ENCODE measurements at regions not wholly inside any gene's neighbourhood (a gene's known extent, or its start where the extent isn't known, plus 50 kb on each side); places are given as distances from the start of the nearest gene placed in this dataset.
"Not testable (repeated sequence)": the region's sequence is repeated elsewhere in the genome, so short reads cannot be mapped to it uniquely, and the experiment has no call there.

GRCh38 chr5:38149815-38150195 lies 108.6 kb upstream of the EGFLAM start:
- DNase-seq (ENCODE audit: low read depth, low spot score): no peak

- no peak for DNase-seq (ENCODE audit: low read depth, low spot score)
Measured at GRCh38 chr5:38148021-38148625, 110.2 kb upstream of the EGFLAM start.

GRCh38 chr5:38143384-38143783 lies 115.0 kb upstream of the EGFLAM start:
- DNase-seq (ENCODE audit: low read depth, low spot score): no peak

DNA sequence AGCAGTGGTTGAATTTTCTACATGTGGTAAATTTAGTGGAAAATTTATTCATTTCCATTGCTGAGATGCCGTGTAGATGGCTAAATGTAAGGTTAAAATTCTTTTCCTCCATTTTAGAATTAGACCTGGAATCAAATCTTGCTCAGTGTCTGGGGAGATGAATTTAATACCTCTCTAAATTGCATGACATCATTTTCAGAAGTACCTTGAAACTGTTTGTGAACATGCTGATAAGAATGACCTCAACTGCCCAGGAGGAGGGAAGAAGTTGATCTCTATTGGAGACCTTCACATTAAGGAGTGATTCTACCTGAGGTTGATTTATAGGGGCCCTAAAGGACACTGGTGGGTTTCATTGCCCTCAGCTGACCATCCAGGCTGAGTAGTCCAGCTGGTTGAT lies 116.7 kb upstream of the EGFLAM start:
- DNase-seq (ENCODE audit: low read depth, low spot score): no peak

- DNase-seq (ENCODE audit: low read depth, low spot score): no peak
Measured at GRCh38 chr5:38138574-38138973, 119.8 kb upstream of the EGFLAM start.

GRCh38 chr5:38135486-38136039 lies 122.8 kb upstream of the EGFLAM start:
- DNase-seq (ENCODE audit: low read depth, low spot score): no peak

DNA sequence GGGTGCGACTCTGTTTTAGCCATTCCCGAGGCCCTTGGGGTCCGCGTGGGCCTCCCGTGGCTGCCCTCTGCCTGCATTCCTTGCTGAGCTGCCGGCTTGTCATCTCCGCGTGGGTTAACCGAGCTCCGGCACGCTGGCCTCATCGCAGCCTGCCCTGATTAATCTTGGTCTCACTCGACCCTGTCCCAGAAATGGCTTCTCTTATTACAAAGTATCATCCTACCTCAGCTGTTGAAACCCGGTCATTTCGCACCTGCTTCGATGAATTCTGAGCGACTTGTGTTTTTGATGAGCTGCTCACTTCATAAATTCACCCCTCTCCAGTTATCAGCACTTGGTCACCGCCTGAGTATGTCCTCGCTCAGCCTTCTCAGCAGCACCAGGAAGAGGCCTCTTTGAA lies 123.5 kb upstream of the EGFLAM start:
- DNase-seq (ENCODE audit: low read depth, low spot score): no peak

DNA sequence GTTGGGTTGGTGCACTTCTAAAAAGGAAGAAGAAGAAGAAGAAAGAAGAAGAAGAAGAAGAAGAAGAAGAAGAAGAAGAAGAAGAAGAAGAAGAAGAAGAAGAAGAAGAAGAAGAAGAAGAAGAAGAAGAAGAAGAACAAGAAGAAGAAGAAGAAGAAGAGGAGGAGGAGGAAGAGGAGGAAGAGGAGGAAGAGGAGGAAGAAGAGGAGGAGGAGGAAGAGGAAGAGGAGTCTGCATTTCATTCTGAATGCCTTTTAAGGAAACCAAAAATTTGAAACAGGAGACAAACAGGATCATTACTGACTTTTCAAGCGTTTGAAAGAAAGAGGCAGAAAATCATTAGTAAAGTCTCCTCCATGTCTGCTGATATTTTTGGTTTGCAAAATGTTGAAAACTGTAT lies 124.1 kb upstream of the EGFLAM start:
- DNase-seq (ENCODE audit: low read depth, low spot score): not testable (repeated sequence)

- no peak for DNase-seq (ENCODE audit: low read depth, low spot score)
Measured at GRCh38 chr5:38131686-38132085, 126.7 kb upstream of the EGFLAM start.

DNA sequence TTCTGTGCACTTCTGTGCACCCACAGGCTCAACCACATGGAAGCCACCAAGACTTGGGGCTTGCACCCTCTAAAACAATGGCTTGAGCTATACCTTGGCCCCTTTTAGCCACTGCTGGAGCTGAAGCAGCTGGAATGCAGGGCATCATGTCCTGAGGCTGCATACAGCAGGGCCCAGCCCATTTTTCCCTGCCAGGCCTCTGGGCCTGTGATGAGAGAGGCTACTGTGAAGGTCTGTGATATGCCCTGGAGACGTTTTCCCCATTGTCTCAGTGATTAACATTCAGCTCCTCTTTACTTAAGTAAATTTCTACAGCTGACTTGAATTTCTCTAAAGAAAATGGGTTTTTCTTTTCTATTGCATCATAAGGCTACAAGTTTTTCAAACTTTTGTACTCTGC lies 134.0 kb upstream of the EGFLAM start:
- DNase-seq (ENCODE audit: low read depth, low spot score): no peak

DNA sequence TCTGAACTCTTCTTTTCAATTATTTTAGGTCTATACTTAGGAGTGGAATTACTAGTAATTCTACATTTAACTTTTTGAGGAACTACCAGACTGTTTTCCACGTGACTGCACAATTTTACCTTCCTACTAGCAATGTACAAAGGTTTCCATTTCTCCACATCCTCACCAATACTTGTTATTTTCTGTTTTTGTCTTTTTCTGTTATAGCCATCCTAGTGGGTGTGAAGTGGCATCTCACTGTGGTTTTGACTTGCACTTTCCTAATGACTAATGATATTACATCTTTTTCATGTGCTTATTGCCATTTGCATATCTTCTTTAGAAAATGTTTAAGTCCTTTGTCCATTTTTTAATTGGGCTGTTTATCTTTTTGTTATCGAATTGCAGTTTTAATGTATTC lies 136.9 kb upstream of the EGFLAM start:
- no peak for DNase-seq (ENCODE audit: low read depth, low spot score)

GRCh38 chr5:38119836-38120235 lies 138.5 kb upstream of the EGFLAM start:
- no peak for DNase-seq (ENCODE audit: low read depth, low spot score)

DNA sequence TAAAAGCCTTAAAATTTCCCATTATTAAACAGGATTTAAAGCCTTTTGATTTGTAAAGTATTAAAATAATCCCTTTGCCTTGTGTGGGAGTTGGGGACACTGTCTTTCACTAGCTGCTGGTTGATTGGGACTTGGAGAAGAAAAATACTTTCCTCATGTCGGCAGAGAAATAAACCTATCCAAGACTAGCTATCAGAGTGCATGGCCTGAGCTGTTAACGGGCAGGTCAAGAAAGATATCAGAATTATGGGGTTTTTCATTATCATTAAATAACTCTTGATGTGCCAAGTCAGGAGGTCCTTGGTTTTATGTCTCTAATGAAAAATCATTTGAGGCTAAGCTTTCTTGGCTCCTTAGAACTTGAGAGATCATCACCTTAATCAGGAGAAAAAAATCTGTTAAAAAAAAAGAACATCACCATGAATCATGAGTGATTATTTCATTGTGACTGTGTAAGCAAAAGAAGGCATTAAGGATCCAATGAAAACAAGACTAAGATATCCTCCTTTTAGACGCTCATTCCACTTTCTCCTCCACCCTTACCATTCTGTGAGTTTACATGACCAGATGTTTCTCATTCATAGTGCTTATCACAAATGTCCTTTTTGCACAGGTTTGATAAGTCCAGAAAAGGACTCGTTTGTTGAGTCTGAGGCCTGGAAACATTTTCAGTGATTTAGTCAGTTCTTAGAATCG lies 140.4 kb upstream of the EGFLAM start:
- DNase-seq (ENCODE audit: low read depth, low spot score): no peak

GRCh38 chr5:38115318-38115827 lies 143.0 kb upstream of the EGFLAM start:
- DNase-seq (ENCODE audit: low read depth, low spot score): no peak

DNA sequence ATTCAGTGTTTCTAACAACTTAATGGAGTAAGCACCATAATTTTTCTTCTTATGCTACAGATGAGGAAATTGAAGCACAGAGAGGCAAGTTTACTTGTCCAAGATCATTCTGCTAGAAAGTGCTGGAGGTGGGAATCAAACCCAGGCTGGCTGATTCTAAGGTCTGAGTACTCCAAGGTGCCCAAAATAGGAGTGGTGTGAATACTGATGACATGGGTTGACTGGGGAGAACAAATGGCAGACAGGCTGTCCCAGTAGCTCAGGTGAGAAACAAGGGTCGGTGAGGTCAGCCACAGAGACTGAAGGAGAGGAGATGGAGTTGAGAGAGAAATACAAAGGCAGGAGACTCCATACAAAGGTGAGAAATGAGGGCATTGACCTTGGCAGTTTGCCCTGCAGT lies 144.5 kb upstream of the EGFLAM start:
- DNase-seq (ENCODE audit: low read depth, low spot score): no peak

DNA sequence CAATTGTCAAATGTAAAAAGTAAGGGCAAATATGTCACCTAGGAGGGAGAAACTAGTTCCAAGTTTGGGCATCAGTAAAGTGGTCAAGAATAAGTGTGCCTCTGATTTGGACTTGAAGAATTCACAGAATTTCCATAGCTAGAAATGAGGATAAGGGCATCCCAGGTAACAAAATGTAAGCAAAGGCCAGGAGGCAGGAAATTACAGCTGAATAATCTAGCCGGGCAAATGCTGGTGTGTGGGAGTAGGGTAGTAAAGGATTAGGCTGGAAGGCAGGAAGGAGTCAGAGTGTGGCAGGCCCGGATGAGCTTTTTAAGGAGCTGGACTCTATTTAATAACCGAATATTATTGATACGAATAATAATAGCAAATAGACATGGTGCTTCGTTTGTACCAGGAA lies 144.9 kb upstream of the EGFLAM start:
- no peak for DNase-seq (ENCODE audit: low read depth, low spot score)

GRCh38 chr5:38112938-38113337 lies 145.4 kb upstream of the EGFLAM start:
- DNase-seq (ENCODE audit: low read depth, low spot score): no peak

- DNase-seq (ENCODE audit: low read depth, low spot score): no peak
Measured at GRCh38 chr5:38110130-38110529, 148.2 kb upstream of the EGFLAM start.

- no peak for DNase-seq (ENCODE audit: low read depth, low spot score)
Measured at GRCh38 chr5:38107096-38107495, 151.3 kb upstream of the EGFLAM start.

DNA sequence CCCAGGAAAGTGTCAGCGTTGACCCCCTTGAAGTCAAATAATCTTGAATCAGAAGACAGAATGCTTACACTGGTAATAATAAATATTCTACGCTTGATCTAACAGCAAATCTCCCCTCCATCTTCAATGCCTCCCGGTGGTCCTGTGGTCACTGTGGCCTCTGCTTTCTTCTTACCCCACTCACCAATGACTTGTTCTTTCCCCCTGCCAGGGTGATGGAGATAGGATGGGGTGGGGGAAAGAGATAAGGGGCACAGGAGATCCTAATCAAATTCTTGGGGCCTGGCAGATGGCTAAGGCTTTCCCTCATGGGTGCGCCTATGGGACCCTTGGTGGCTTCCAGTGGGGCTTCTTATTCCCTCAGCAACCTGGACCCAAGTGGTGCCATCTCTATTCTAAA lies 152.6 kb upstream of the EGFLAM start:
- DNase-seq (ENCODE audit: low read depth, low spot score): no peak

- no peak for DNase-seq (ENCODE audit: low read depth, low spot score)
Measured at GRCh38 chr5:38105231-38105570, 153.2 kb upstream of the EGFLAM start.

- no peak for DNase-seq (ENCODE audit: low read depth, low spot score)
Measured at GRCh38 chr5:38104497-38105230, 153.7 kb upstream of the EGFLAM start.
